ENCODE measurements at regions not wholly inside any gene's neighbourhood (a gene's known extent, or its start where the extent isn't known, plus 50 kb on each side); places are given as distances from the start of the nearest gene placed in this dataset.

GRCh38 chrX:1778817-1779216, 164.0 kb downstream of the ASMT start:
- ATAC-seq (ENCODE audit: low FRiP score) = no peak
- no peak for DNase-seq (ENCODE audit: low spot score)
- TF ChIP-seq CTCF (IDR thresholded peaks at IDR 0.05) = no peak

- ATAC-seq (ENCODE audit: low FRiP score) (no peak), DNase-seq (ENCODE audit: low spot score) (no peak)
- TF ChIP-seq CTCF (IDR thresholded peaks at IDR 0.05) = no peak
Observed at GRCh38 chrX:1779626-1780025, 164.8 kb downstream of the ASMT start.

- TF ChIP-seq CTCF (IDR thresholded peaks at IDR 0.05) = no peak
- DNase-seq (ENCODE audit: low spot score) = no peak
- no peak for ATAC-seq (ENCODE audit: low FRiP score)
Observed at GRCh38 chrX:1781766-1782165, 166.9 kb downstream of the ASMT start.

- DNase-seq (ENCODE audit: low spot score) (no peak), ATAC-seq (ENCODE audit: low FRiP score) (no peak)
- TF ChIP-seq CTCF (IDR thresholded peaks at IDR 0.05) = no peak
Observed at GRCh38 chrX:1784773-1785172, 169.9 kb downstream of the ASMT start.

- TF ChIP-seq CTCF (IDR thresholded peaks at IDR 0.05) = no peak
- DNase-seq (ENCODE audit: low spot score) (no peak), ATAC-seq (ENCODE audit: low FRiP score) (no peak)
Observed at GRCh38 chrX:1788300-1788911, 173.5 kb downstream of the ASMT start.

- ATAC-seq (ENCODE audit: low FRiP score) (no peak), DNase-seq (ENCODE audit: low spot score) (no peak)
- TF ChIP-seq CTCF (IDR thresholded peaks at IDR 0.05) = no peak
Observed at GRCh38 chrX:1792636-1793035, 177.8 kb downstream of the ASMT start.

GRCh38 chrX:1794586-1794985, 179.7 kb downstream of the ASMT start:
- TF ChIP-seq CTCF (IDR thresholded peaks at IDR 0.05) = no peak
- no peak for DNase-seq (ENCODE audit: low spot score)
- no peak for ATAC-seq (ENCODE audit: low FRiP score)
